ENCODE measurements at regions not wholly inside any gene's neighbourhood (a gene's known extent, or its start where the extent isn't known, plus 50 kb on each side); places are given as distances from the start of the nearest gene placed in this dataset.

DNA sequence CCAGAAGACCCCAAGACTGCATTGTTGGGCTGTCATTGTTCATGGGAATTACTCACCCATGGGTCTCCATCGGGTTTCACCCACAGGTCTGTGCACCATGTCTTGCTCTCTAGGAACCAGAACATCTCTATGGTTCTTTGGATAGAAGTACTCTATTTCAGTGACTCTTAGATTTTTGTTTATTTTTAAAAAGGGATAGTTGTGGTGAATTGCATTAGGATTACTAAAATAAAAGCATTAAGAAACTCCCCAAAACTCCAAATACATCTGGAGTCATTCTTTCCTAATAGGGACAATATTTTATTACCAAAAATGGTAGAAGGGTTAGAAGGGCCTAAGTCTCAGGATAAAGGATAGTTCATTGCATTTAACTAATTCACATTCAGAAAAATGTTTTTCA, 166.9 kb upstream of the TNFAIP3 start:
- Histone ChIP-seq H4K20me1 (ENCODE audit: insufficient read depth, low read length) (no peaks in the 10 kb centered on the region), H3K9me3 (ENCODE audit: low read length) (no peaks in the 10 kb centered on the region), H3K4me3 (ENCODE audit: low read depth, low read length, poor library complexity, severe bottlenecking) (no peak overlapping the region), H3K4me1 (ENCODE audit: insufficient read depth, low read length, severe bottlenecking) (no peaks in the 10 kb centered on the region), H3K27me3 (ENCODE audit: insufficient read depth, low read length) (no peaks in the 10 kb centered on the region), H3K9ac (ENCODE audit: low read length) (no peak overlapping the region), H3K9me2 (ENCODE audit: low read depth, low read length) (no peaks in the 10 kb centered on the region), H3K79me2 (ENCODE audit: insufficient read depth, low read length) (no peaks in the 10 kb centered on the region), H3K4me2 (ENCODE audit: low read length) (no peak overlapping the region), H3K36me3 (ENCODE audit: insufficient read depth, low read length) (no peaks in the 10 kb centered on the region), H3F3A (ENCODE audit: insufficient read depth, low read length) (no peaks in the 10 kb centered on the region), H2AFZ (ENCODE audit: low read length) (no peak overlapping the region), H3K27ac (ENCODE audit: low read depth, low read length, poor library complexity, severe bottlenecking) (no peak overlapping the region)
- TF ChIP-seq, protein P1, sequence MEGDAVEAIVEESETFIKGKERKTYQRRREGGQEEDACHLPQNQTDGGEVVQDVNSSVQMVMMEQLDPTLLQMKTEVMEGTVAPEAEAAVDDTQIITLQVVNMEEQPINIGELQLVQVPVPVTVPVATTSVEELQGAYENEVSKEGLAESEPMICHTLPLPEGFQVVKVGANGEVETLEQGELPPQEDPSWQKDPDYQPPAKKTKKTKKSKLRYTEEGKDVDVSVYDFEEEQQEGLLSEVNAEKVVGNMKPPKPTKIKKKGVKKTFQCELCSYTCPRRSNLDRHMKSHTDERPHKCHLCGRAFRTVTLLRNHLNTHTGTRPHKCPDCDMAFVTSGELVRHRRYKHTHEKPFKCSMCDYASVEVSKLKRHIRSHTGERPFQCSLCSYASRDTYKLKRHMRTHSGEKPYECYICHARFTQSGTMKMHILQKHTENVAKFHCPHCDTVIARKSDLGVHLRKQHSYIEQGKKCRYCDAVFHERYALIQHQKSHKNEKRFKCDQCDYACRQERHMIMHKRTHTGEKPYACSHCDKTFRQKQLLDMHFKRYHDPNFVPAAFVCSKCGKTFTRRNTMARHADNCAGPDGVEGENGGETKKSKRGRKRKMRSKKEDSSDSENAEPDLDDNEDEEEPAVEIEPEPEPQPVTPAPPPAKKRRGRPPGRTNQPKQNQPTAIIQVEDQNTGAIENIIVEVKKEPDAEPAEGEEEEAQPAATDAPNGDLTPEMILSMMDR (IDR thresholded peaks at IDR 0.05; ENCODE audit: low read length), result no peak
- no peak for TF ChIP-seq EZH2 (IDR thresholded peaks at IDR 0.05; ENCODE audit: borderline replicate concordance, low read length)

DNA sequence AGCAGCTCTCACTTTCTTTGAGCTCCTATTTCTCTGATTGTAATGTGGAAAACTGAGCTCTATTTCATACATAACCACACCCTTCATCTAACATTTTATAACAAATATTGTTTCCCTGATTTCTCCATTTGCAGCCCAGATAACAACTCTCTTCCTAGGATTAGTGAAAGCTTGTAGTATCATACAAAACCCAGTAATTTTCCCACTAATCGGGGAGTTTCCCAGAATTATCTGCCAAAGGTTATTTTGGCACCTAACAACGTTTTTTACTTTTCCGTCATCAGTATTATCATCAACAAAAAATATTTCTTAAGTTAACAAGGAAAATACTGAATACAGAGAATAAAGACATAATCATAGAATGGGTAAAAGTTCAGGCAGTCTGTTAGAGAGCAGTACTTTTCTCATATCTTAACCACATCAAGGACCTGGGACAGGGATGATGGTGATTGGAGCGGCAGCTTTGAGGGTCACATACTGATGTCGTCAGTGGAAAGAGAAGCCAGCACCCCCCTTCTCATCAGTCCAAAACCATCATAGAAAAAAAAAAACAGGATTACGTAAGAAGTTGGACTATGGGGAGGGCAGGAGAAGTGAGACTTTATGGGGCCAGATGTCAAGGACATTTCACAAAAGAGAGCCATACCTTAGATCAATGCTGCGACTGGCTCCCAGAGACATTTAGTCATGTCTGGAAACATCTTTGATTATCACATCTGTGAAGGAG, 166.1 kb upstream of the TNFAIP3 start:
- Histone ChIP-seq H3K9me3 (ENCODE audit: low read length) (no peaks in the 10 kb centered on the region), H3K79me2 (ENCODE audit: insufficient read depth, low read length) (no peaks in the 10 kb centered on the region), H3K27ac (ENCODE audit: low read depth, low read length, poor library complexity, severe bottlenecking) (no peak overlapping the region), H3K4me1 (ENCODE audit: insufficient read depth, low read length, severe bottlenecking) (no peaks in the 10 kb centered on the region), H3K4me3 (ENCODE audit: low read depth, low read length, poor library complexity, severe bottlenecking) (no peak overlapping the region), H2AFZ (ENCODE audit: low read length) (no peak overlapping the region), H3K9ac (ENCODE audit: low read length) (no peak overlapping the region), H3K36me3 (ENCODE audit: insufficient read depth, low read length) (no peaks in the 10 kb centered on the region), H3K4me2 (ENCODE audit: low read length) (no peak overlapping the region), H3K9me2 (ENCODE audit: low read depth, low read length) (no peaks in the 10 kb centered on the region), H3K27me3 (ENCODE audit: insufficient read depth, low read length) (no peaks in the 10 kb centered on the region), H3F3A (ENCODE audit: insufficient read depth, low read length) (no peaks in the 10 kb centered on the region), H4K20me1 (ENCODE audit: insufficient read depth, low read length) (no peaks in the 10 kb centered on the region)
- TF ChIP-seq EZH2 (IDR thresholded peaks at IDR 0.05; ENCODE audit: borderline replicate concordance, low read length), result no peak
- TF ChIP-seq, protein P1 (IDR thresholded peaks at IDR 0.05; ENCODE audit: low read length), result no peak

DNA sequence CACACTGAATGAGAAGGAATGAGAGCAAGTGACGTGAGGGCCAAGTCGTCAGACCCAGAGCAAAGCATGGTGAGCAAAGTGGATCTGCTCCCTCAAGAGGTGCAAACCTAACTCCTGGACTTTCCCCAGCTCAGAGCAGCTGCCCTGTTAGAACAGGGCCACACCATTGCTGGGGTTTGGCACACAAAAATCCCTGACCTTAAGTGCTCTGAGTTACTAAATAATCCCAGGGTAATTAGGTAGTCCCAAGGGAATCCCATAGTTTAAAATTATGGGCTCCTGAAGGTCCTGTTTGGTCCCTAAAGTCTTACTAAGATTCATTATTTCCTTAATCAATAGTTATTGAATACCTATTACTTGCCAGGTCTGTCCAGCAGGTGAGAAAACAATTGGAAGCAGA, 165.1 kb upstream of the TNFAIP3 start:
- Histone ChIP-seq H4K20me1 (ENCODE audit: insufficient read depth, low read length) (no peaks in the 10 kb centered on the region), H3K79me2 (ENCODE audit: insufficient read depth, low read length) (no peaks in the 10 kb centered on the region), H3K9me3 (ENCODE audit: low read length) (no peaks in the 10 kb centered on the region), H2AFZ (ENCODE audit: low read length) (no peak overlapping the region), H3K4me3 (ENCODE audit: low read depth, low read length, poor library complexity, severe bottlenecking) (no peak overlapping the region), H3K9me2 (ENCODE audit: low read depth, low read length) (no peaks in the 10 kb centered on the region), H3K9ac (ENCODE audit: low read length) (no peak overlapping the region), H3K4me1 (ENCODE audit: insufficient read depth, low read length, severe bottlenecking) (no peaks in the 10 kb centered on the region), H3K27me3 (ENCODE audit: insufficient read depth, low read length) (no peaks in the 10 kb centered on the region), H3K36me3 (ENCODE audit: insufficient read depth, low read length) (no peaks in the 10 kb centered on the region), H3K4me2 (ENCODE audit: low read length) (no peak overlapping the region), H3K27ac (ENCODE audit: low read depth, low read length, poor library complexity, severe bottlenecking) (no peak overlapping the region), H3F3A (ENCODE audit: insufficient read depth, low read length) (no peaks in the 10 kb centered on the region)
- TF ChIP-seq, protein P1 (IDR thresholded peaks at IDR 0.05; ENCODE audit: low read length), result no peak
- TF ChIP-seq EZH2 (IDR thresholded peaks at IDR 0.05; ENCODE audit: borderline replicate concordance, low read length), result no peak

All from OCI-LY1 (cell line).